PC-3 (cell line): ENCODE measurements at regions not wholly inside any gene's neighbourhood (a gene's known extent, or its start where the extent isn't known, plus 50 kb on each side); places are given as distances from the start of the nearest gene placed in this dataset.

Source experiments
- ATAC-seq: fragments of 200-7000 bp; cut with Tn5 transposase; 2 replicates; pipeline ENCODE4 v1.9.1; 2020; ENCODE audit warnings: mild to moderate bottlenecking, moderate library complexity
- BruUV-seq: library from RNA; stranded (reverse); fragments of 400-500 nt; replicated peaks from 2 replicates; lab custom pipeline; 2021; lab: Mats Ljungman, UMichigan
- CTCF ChIA-PET: fragments of 300-600 bp; sonication (Branson Sonifier 250); formaldehyde crosslinking; loops from one replicate; lab custom pipeline; 2022; ENCODE audit warnings: antibody characterized with exemption; lab: Charles Lee
- POLR2A ChIA-PET: fragments of 300-600 bp; sonication (Branson Sonifier 250); formaldehyde crosslinking; loops from one replicate; lab custom pipeline; 2022; ENCODE audit warnings: antibody characterized with exemption; ENCODE audit not compliant: unreplicated experiment; lab: Charles Lee
- DNase-seq: peaks from one replicate; pipeline ENCODE4 v3.0.0-alpha.2; 2015
- H2AFZ ChIP-seq: fragments of 300-600 bp; sonication (generic); 2 replicates; pipeline ENCODE4 v1.6.0; 2016; ENCODE audit warnings: antibody characterized with exemption, low read length
- H3F3A ChIP-seq: fragments of 300-600 bp; sonication (generic); one replicate; pipeline ENCODE4 v1.6.0; 2017; ENCODE audit warnings: antibody characterized with exemption, low read length, control low read depth, mild to moderate bottlenecking; ENCODE audit not compliant: unreplicated experiment
- H3K27ac ChIP-seq: fragments of 300-600 bp; sonication (generic); 2 replicates; pipeline ENCODE4 v1.5.1; 2016; ENCODE audit warnings: mild to moderate bottlenecking, low read length
- H3K27me3 ChIP-seq: fragments of 300-600 bp; sonication (generic); 2 replicates; pipeline ENCODE4 v1.6.1; 2016; ENCODE audit warnings: low read length, mixed read lengths
- H3K36me3 ChIP-seq: fragments of 300-600 bp; sonication (generic); 2 replicates; pipeline ENCODE4 v1.6.1; 2016; ENCODE audit warnings: low read depth, mixed run types, low read length, mixed read lengths
- H3K4me1 ChIP-seq: fragments of 300-600 bp; sonication (generic); 2 replicates; pipeline ENCODE4 v1.5.1; 2016; ENCODE audit warnings: low read length; ENCODE audit not compliant: insufficient read depth
- H3K4me2 ChIP-seq: fragments of 300-600 bp; sonication (generic); 2 replicates; pipeline ENCODE4 v1.6.0; 2016; ENCODE audit warnings: low read length
- H3K4me3 ChIP-seq: fragments of 300-600 bp; sonication (generic); 2 replicates; pipeline ENCODE4 v1.5.1; 2016; ENCODE audit warnings: mild to moderate bottlenecking, low read length, mixed read lengths
- H3K79me2 ChIP-seq: fragments of 300-600 bp; sonication (generic); 2 replicates; pipeline ENCODE4 v1.6.1; 2017; ENCODE audit warnings: low read length, mixed read lengths
- H3K9ac ChIP-seq: fragments of 300-600 bp; sonication (generic); 2 replicates; pipeline ENCODE4 v1.6.0; 2016; ENCODE audit warnings: mild to moderate bottlenecking, low read length
- H3K9me2 ChIP-seq: fragments of 300-600 bp; sonication (generic); replicated peaks from 2 replicates; pipeline ENCODE4 v1.6.1; 2016; ENCODE audit warnings: mixed run types, low read length, mixed read lengths
- H3K9me3 ChIP-seq: fragments of 300-600 bp; sonication (generic); 2 replicates; pipeline ENCODE4 v1.6.1; 2016; ENCODE audit warnings: low read length, mixed read lengths
- H4K20me1 ChIP-seq: fragments of 300-600 bp; sonication (generic); 2 replicates; pipeline ENCODE4 v1.6.1; 2016; ENCODE audit warnings: low read length, mixed read lengths
- EZH2 ChIP-seq: fragments of 300-600 bp; sonication (generic); IDR thresholded peaks from one replicate; pipeline ENCODE4 v1.6.1; 2017; ENCODE audit warnings: antibody characterized with exemption, mild to moderate bottlenecking, low read length; ENCODE audit not compliant: unreplicated experiment
- EZH2phosphoT487 ChIP-seq: fragments of 300-600 bp; sonication (generic); IDR thresholded peaks from 2 replicates; pipeline ENCODE4 v1.6.1; 2018; ENCODE audit warnings: mild to moderate bottlenecking, antibody characterized with exemption, low read length, borderline replicate concordance
- intact Hi-C: fragments of 100-400 bp; cut with micrococcal nuclease; formaldehyde crosslinking; loops from 2 replicates; pipeline ENCODE4 v1.9.0; 2023
- TF ChIP-seq, protein P1 (sequence below): fragments of 300-600 bp; sonication (generic); conservative IDR thresholded peaks from 2 replicates; pipeline ENCODE4 v1.5.1; 2017; ENCODE audit warnings: antibody characterized with exemption, low read depth, mild to moderate bottlenecking, low read length

DNA sequence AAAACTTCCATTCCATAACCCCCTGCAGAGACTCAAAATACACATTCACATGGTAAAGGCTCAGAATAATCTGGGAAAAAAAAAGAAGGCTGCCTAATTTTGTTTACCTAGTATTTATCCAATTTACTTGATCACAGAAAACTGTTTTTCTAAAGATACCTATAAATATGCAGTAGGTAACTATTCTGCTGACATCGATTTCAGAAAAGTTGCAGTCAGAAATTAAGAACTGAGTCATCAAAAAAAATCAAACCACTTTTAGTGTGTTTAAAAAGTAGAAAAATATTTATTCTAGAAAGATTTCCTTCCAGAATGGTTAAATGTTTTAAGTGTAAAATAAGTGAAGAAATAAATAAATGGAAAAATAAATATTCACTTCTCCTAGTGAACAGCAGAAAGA is 254.5 kb upstream of the CAND1 start:
- Histone ChIP-seq H3K9me2 (no peaks in the 10 kb centered on the region), H3K9ac (no peak overlapping the region), H3K4me1 (peaks cover 4% of the 10 kb centered on the region; the same call in 1 of the 2 replicates), H3K79me2 (no peaks in the 10 kb centered on the region), H3K27ac (no peak overlapping the region), H2AFZ (no peak overlapping the region), H3K9me3 (no peaks in the 10 kb centered on the region), H3K4me2 (no peak overlapping the region), H4K20me1 (no peaks in the 10 kb centered on the region), H3F3A (no peaks in the 10 kb centered on the region), H3K27me3 (no peaks in the 10 kb centered on the region), H3K4me3 (no peak overlapping the region), H3K36me3 (no peaks in the 10 kb centered on the region)
- TF ChIP-seq EZH2 (no peak), EZH2phosphoT487 (no peak)
- TF ChIP-seq, protein P1, sequence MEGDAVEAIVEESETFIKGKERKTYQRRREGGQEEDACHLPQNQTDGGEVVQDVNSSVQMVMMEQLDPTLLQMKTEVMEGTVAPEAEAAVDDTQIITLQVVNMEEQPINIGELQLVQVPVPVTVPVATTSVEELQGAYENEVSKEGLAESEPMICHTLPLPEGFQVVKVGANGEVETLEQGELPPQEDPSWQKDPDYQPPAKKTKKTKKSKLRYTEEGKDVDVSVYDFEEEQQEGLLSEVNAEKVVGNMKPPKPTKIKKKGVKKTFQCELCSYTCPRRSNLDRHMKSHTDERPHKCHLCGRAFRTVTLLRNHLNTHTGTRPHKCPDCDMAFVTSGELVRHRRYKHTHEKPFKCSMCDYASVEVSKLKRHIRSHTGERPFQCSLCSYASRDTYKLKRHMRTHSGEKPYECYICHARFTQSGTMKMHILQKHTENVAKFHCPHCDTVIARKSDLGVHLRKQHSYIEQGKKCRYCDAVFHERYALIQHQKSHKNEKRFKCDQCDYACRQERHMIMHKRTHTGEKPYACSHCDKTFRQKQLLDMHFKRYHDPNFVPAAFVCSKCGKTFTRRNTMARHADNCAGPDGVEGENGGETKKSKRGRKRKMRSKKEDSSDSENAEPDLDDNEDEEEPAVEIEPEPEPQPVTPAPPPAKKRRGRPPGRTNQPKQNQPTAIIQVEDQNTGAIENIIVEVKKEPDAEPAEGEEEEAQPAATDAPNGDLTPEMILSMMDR = no peak
- CTCF ChIA-PET = no interaction called here
- DNase-seq = no peak
- no peak for ATAC-seq
- POLR2A ChIA-PET = no interaction called here
- intact Hi-C loops = no loop called here
- no TSS peak for BruUV-seq

DNA sequence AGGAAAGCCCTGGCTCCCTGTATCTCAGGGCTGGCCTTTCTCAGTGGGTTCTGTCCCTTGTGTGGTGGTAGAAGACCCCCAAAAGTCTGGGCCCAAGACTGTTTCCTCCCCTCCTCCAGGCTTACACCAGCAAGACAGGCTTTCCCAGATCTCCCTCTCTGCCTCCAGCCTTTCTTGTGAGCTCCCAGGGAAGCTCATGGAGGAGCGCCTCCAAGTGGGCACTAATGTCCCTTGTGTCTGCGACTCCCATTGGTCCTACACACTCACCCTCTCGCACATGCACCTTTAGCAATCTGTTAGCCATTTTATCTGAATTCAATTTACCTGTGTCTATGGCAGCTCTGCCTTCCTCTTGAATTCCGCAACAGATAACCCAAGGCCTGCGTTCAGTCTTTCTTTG is 251.1 kb upstream of the CAND1 start:
- no peak overlapping the region for H2AFZ ChIP-seq
- H3F3A ChIP-seq = no peaks in the 10 kb centered on the region
- intact Hi-C loops = no loop called here
- no peaks in the 10 kb centered on the region for H3K27me3 ChIP-seq
- no peak overlapping the region for H3K9ac ChIP-seq
- ATAC-seq (no peak), DNase-seq (peak; percentile 27)
- CTCF ChIA-PET = no interaction called here
- no TSS peak for BruUV-seq
- no peak overlapping the region for H3K4me2 ChIP-seq
- no peak overlapping the region for H3K27ac ChIP-seq
- no peak overlapping the region for H3K4me3 ChIP-seq
- H3K36me3 ChIP-seq = no peaks in the 10 kb centered on the region
- H3K9me2 ChIP-seq = no peaks in the 10 kb centered on the region
- POLR2A ChIA-PET = no interaction called here
- peaks cover 4% of the 10 kb centered on the region; the same call in 1 of the 2 replicates for H3K4me1 ChIP-seq
- no peaks in the 10 kb centered on the region for H3K9me3 ChIP-seq
- TF ChIP-seq, protein P1 = peak; percentile 50
- TF ChIP-seq EZH2phosphoT487 = no peak
- H4K20me1 ChIP-seq = no peaks in the 10 kb centered on the region
- H3K79me2 ChIP-seq = no peaks in the 10 kb centered on the region

DNA sequence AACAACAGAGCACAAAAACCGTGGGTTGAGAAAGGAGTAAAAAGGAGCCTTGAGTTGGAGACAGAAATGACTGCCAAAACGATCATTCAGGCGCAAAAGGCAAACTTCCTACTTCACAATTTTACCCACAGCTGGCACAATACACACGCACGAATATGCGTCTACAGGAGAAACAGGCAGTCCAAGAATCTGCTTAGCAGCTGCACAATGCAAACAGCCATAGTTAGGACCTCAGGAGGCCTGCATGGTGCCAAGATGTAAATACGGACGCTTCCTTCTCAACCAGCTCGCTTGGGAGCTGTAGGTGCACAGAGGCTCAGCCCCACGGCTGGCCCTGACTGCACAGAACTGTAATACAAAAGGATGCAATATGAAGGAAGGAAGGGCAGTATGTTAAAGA is 250.1 kb upstream of the CAND1 start:
- Histone ChIP-seq H3K27ac (no peak overlapping the region), H2AFZ (peak overlapping the region; percentile 51; the same call in 1 of the 2 replicates), H3K9me2 (no peaks in the 10 kb centered on the region), H3K36me3 (no peaks in the 10 kb centered on the region), H3K79me2 (no peaks in the 10 kb centered on the region), H3K9ac (no peak overlapping the region), H3K4me3 (no peak overlapping the region), H3F3A (no peaks in the 10 kb centered on the region), H3K4me2 (0 out of 2 replicates have a peak overlapping the region, but pooled peaks have one; percentile 15), H4K20me1 (no peaks in the 10 kb centered on the region), H3K4me1 (peaks cover 4% of the 10 kb centered on the region; the same call in 1 of the 2 replicates), H3K9me3 (no peaks in the 10 kb centered on the region), H3K27me3 (no peaks in the 10 kb centered on the region)
- ChIA-PET POLR2A (no interaction called here), CTCF (interaction anchor here (0.6 kb wide), 1 partner anchor 54 kb away, joined by 3 read pairs; no protein-coding TSS in a partner anchor)
- no TSS peak for BruUV-seq
- no peak for DNase-seq
- no peak for ATAC-seq
- intact Hi-C loops = no loop called here
- TF ChIP-seq, protein P1 = no peak
- no peak for TF ChIP-seq EZH2phosphoT487
- no peak for TF ChIP-seq EZH2
